ENCODE measurements at regions not wholly inside any gene's neighbourhood (a gene's known extent, or its start where the extent isn't known, plus 50 kb on each side); places are given as distances from the start of the nearest gene placed in this dataset.

GRCh38 chr7:18154726-18155125, 127.1 kb upstream of the PRPS1L1 start:
- H3K9me3 ChIP-seq = no peaks in the 10 kb centered on the region
- H3K4me1 ChIP-seq = no peaks in the 10 kb centered on the region
- no peak for DNase-seq
- TF ChIP-seq CTCF (IDR thresholded peaks at IDR 0.05; ENCODE audit: low read depth, low read length) = no peak
- H3K4me3 ChIP-seq (ENCODE audit: low read depth, low read length) = no peak overlapping the region
- no peaks in the 10 kb centered on the region for H3K27me3 ChIP-seq
- H3K36me3 ChIP-seq = no peaks in the 10 kb centered on the region

- Histone ChIP-seq H3K36me3 (no peaks in the 10 kb centered on the region), H3K9me3 (no peaks in the 10 kb centered on the region), H3K27me3 (no peaks in the 10 kb centered on the region), H3K4me3 (ENCODE audit: low read depth, low read length) (no peak overlapping the region), H3K4me1 (no peaks in the 10 kb centered on the region)
- DNase-seq = no peak
- TF ChIP-seq CTCF (IDR thresholded peaks at IDR 0.05; ENCODE audit: low read depth, low read length) = no peak
Observed at GRCh38 chr7:18157233-18157632, 129.6 kb upstream of the PRPS1L1 start.

GRCh38 chr7:18162657-18163056, 135.0 kb upstream of the PRPS1L1 start:
- Histone ChIP-seq H3K4me3 (ENCODE audit: low read depth, low read length) (no peak overlapping the region), H3K27me3 (no peaks in the 10 kb centered on the region), H3K9me3 (no peaks in the 10 kb centered on the region), H3K4me1 (no peaks in the 10 kb centered on the region), H3K36me3 (no peaks in the 10 kb centered on the region)
- no peak for DNase-seq
- TF ChIP-seq CTCF (IDR thresholded peaks at IDR 0.05; ENCODE audit: low read depth, low read length) = no peak

GRCh38 chr7:18163091-18163490, 135.4 kb upstream of the PRPS1L1 start:
- no peak for DNase-seq

GRCh38 chr7:18165166-18165565, 137.5 kb upstream of the PRPS1L1 start:
- H3K4me1 ChIP-seq = no peaks in the 10 kb centered on the region
- no peaks in the 10 kb centered on the region for H3K9me3 ChIP-seq
- no peak for TF ChIP-seq CTCF (IDR thresholded peaks at IDR 0.05; ENCODE audit: low read depth, low read length)
- H3K36me3 ChIP-seq = no peaks in the 10 kb centered on the region
- no peak for DNase-seq
- H3K27me3 ChIP-seq = no peaks in the 10 kb centered on the region
- H3K4me3 ChIP-seq (ENCODE audit: low read depth, low read length) = no peak overlapping the region

More at GRCh38 chr7:18163091-18163490, 135.4 kb upstream of the PRPS1L1 start:
- Histone ChIP-seq H3K4me1 (no peaks in the 10 kb centered on the region), H3K9me3 (no peaks in the 10 kb centered on the region), H3K36me3 (no peaks in the 10 kb centered on the region), H3K27me3 (no peaks in the 10 kb centered on the region), H3K4me3 (ENCODE audit: low read depth, low read length) (no peak overlapping the region)
- TF ChIP-seq CTCF (IDR thresholded peaks at IDR 0.05; ENCODE audit: low read depth, low read length) = no peak

GRCh38 chr7:18166002-18166401, 138.4 kb upstream of the PRPS1L1 start:
- Histone ChIP-seq H3K27me3 (no peaks in the 10 kb centered on the region), H3K4me3 (ENCODE audit: low read depth, low read length) (no peak overlapping the region)
- no peak for TF ChIP-seq CTCF (IDR thresholded peaks at IDR 0.05; ENCODE audit: low read depth, low read length)

More at GRCh38 chr7:18166002-18166401, 138.4 kb upstream of the PRPS1L1 start:
- no peaks in the 10 kb centered on the region for H3K9me3 ChIP-seq
- DNase-seq = no peak
- H3K4me1 ChIP-seq = no peaks in the 10 kb centered on the region
- H3K36me3 ChIP-seq = no peaks in the 10 kb centered on the region

Data from BE2C (cell line).